IMR-90 (cell line): ENCODE measurements at regions not wholly inside any gene's neighbourhood (a gene's known extent, or its start where the extent isn't known, plus 50 kb on each side); places are given as distances from the start of the nearest gene placed in this dataset.

Experiments
- ATAC-seq: fragments of 200-7000 bp; cut with Tn5 transposase; 2 replicates; pipeline ENCODE4 v1.9.1; 2020; ENCODE audit warnings: low read depth, mild to moderate bottlenecking, moderate library complexity
- BruUV-seq: library from RNA; stranded (reverse); fragments of 400-500 nt; replicated peaks from 2 replicates; lab custom pipeline; 2021; lab: Mats Ljungman, UMichigan
- CTCF ChIA-PET: fragments of 300-600 bp; formaldehyde crosslinking; extraction: SDS; loops from one replicate; lab custom pipeline; 2021; ENCODE audit warnings: antibody characterized with exemption; lab: Yijun Ruan, JAX
- POLR2A ChIA-PET: fragments of 300-600 bp; sonication (Branson Sonifier 250); formaldehyde crosslinking; loops from one replicate; lab custom pipeline; 2022; ENCODE audit warnings: antibody characterized with exemption; ENCODE audit not compliant: unreplicated experiment; lab: Charles Lee
- DNase-seq: peaks from one replicate; pipeline ENCODE4 v3.0.0; 2013
- H2AFZ ChIP-seq: replicated peaks from 2 replicates; pipeline ENCODE3; 2013; ENCODE audit warnings: low read length, mild to moderate bottlenecking; ENCODE audit not compliant: poor library complexity
- H2AK5ac ChIP-seq: 2 replicates; pipeline ENCODE4 v1.6.1; 2013; ENCODE audit warnings: low read depth, low read length, inconsistent platforms
- H2AK9ac ChIP-seq: replicated peaks from 2 replicates; pipeline ENCODE3; 2013; ENCODE audit warnings: mild to moderate bottlenecking, low read depth, low read length, moderate library complexity; ENCODE audit not compliant: poor library complexity
- H2BK120ac ChIP-seq: 2 replicates; pipeline ENCODE4 v1.6.1; 2013; ENCODE audit warnings: low read depth, low read length, inconsistent platforms
- H2BK15ac ChIP-seq: 3 replicates; pipeline ENCODE4 v1.6.1; 2013; ENCODE audit warnings: low read depth, low read length, inconsistent platforms
- H2BK20ac ChIP-seq: 2 replicates; pipeline ENCODE4 v1.6.1; 2013; ENCODE audit warnings: low read depth, mild to moderate bottlenecking, inconsistent platforms, low read length, moderate library complexity
- H2BK5ac ChIP-seq: 2 replicates; pipeline ENCODE4 v1.6.1; 2013; ENCODE audit warnings: mild to moderate bottlenecking, low read depth, low read length, inconsistent platforms; ENCODE audit not compliant: poor library complexity, severe bottlenecking
- H3K14ac ChIP-seq: replicated peaks from 2 replicates; pipeline ENCODE4 v1.6.1; 2013; ENCODE audit warnings: low read depth, low read length, inconsistent platforms
- H3K18ac ChIP-seq: 2 replicates; pipeline ENCODE4 v1.6.1; 2013; ENCODE audit warnings: low read depth, low read length, control low read depth
- H3K23ac ChIP-seq: 2 replicates; pipeline ENCODE4 v1.6.1; 2013; ENCODE audit warnings: low read depth, low read length, inconsistent platforms
- H3K27ac ChIP-seq: 2 replicates; pipeline ENCODE4 v1.5.1; 2013; ENCODE audit warnings: mild to moderate bottlenecking, control low read depth, low read length; ENCODE audit not compliant: insufficient read depth
- H3K27me3 ChIP-seq: 2 replicates; pipeline ENCODE4 v1.6.1; 2013; ENCODE audit warnings: low read length; ENCODE audit not compliant: control insufficient read depth, insufficient read depth
- H3K36me3 ChIP-seq: 2 replicates; pipeline ENCODE4 v1.6.1; 2013; ENCODE audit warnings: low read length, mixed read lengths; ENCODE audit not compliant: control insufficient read depth, insufficient read depth
- H3K4ac ChIP-seq: 2 replicates; pipeline ENCODE4 v1.6.1; 2013; ENCODE audit warnings: low read depth, low read length, inconsistent platforms
- H3K4me1 ChIP-seq: 2 replicates; pipeline ENCODE4 v1.6.1; 2013; ENCODE audit warnings: low read length, mixed read lengths; ENCODE audit not compliant: control insufficient read depth, insufficient read depth
- H3K4me2 ChIP-seq: 2 replicates; pipeline ENCODE4 v1.6.1; 2013; ENCODE audit warnings: low read depth, mild to moderate bottlenecking, control low read depth, low read length, moderate library complexity
- H3K4me3 ChIP-seq: 2 replicates; pipeline ENCODE4 v1.5.1; 2013; ENCODE audit warnings: low read depth, mild to moderate bottlenecking, control low read depth, low read length, moderate library complexity; ENCODE audit not compliant: insufficient read depth
- H3K56ac ChIP-seq: 2 replicates; pipeline ENCODE4 v1.6.1; 2013; ENCODE audit warnings: low read length, inconsistent platforms; ENCODE audit not compliant: insufficient read depth; ENCODE audit errors: extremely low read depth
- H3K79me1 ChIP-seq, 2 experiments: 2 replicates each; pipeline ENCODE4 v1.6.1; 2013; ENCODE audit warnings: low read length in 2 of 2, inconsistent platforms in 1 of 2, low read depth in 1 of 2
- H3K9ac ChIP-seq: 2 replicates; pipeline ENCODE4 v1.6.1; 2013; ENCODE audit warnings: low read depth, low read length, control low read depth
- H3K9me1 ChIP-seq: 2 replicates; pipeline ENCODE4 v1.6.1; 2013; ENCODE audit warnings: low read length, inconsistent platforms; ENCODE audit not compliant: insufficient read depth
- H3K9me3 ChIP-seq: 2 replicates; pipeline ENCODE4 v1.6.1; 2013; ENCODE audit warnings: low read length; ENCODE audit not compliant: control insufficient read depth, insufficient read depth
- H4K20me1 ChIP-seq: 2 replicates; pipeline ENCODE4 v1.6.1; 2013; ENCODE audit warnings: low read length, inconsistent platforms; ENCODE audit not compliant: insufficient read depth
- H4K5ac ChIP-seq: 2 replicates; pipeline ENCODE4 v1.6.1; 2013; ENCODE audit warnings: mild to moderate bottlenecking, low read depth, low read length, control low read depth
- H4K8ac ChIP-seq, 2 experiments: 2 replicates each; pipeline ENCODE4 v1.6.1; 2013; ENCODE audit warnings: low read depth in 2 of 2, low read length in 2 of 2, control low read depth in 1 of 2, inconsistent platforms in 1 of 2
- H4K91ac ChIP-seq: 2 replicates; pipeline ENCODE4 v1.6.1; 2013; ENCODE audit warnings: low read depth, low read length, inconsistent platforms; ENCODE audit not compliant: insufficient read depth
- BHLHE40 ChIP-seq: fragments of 150-350 bp; IDR thresholded peaks from 2 replicates; pipeline ENCODE4 v1.6.1; 2016; ENCODE audit warnings: mild to moderate bottlenecking, low read depth, low read length
- CEBPB ChIP-seq: IDR thresholded peaks from 2 replicates; pipeline ENCODE4 v1.6.1; 2012; ENCODE audit warnings: low read depth, low read length, improper control_type of control experiment
- CHD1 ChIP-seq: IDR thresholded peaks from 2 replicates; pipeline ENCODE4 v1.6.1; 2012; ENCODE audit warnings: low read depth, low read length, improper control_type of control experiment
- CTCF ChIP-seq: conservative IDR thresholded peaks from 2 replicates; pipeline ENCODE4 v1.5.1; 2012; ENCODE audit warnings: mild to moderate bottlenecking, low read depth, low read length, improper control_type of control experiment
- FOS ChIP-seq: fragments of 150-350 bp; IDR thresholded peaks from 2 replicates; pipeline ENCODE4 v1.6.1; 2016; ENCODE audit warnings: low read depth, low read length
- MAFK ChIP-seq: IDR thresholded peaks from 2 replicates; pipeline ENCODE4 v1.6.1; 2012; ENCODE audit warnings: low read depth, low read length, improper control_type of control experiment
- MAZ ChIP-seq: IDR thresholded peaks from 2 replicates; pipeline ENCODE4 v1.6.1; 2012; ENCODE audit warnings: low read depth, mild to moderate bottlenecking, low read length, improper control_type of control experiment, moderate library complexity, borderline replicate concordance
- MXI1 ChIP-seq: IDR thresholded peaks from 2 replicates; pipeline ENCODE4 v1.6.1; 2012; ENCODE audit warnings: low read depth, mild to moderate bottlenecking, low read length, moderate library complexity, borderline replicate concordance
- NFE2L2 ChIP-seq: fragments of 150-350 bp; IDR thresholded peaks from 2 replicates; pipeline ENCODE4 v1.6.1; 2016; ENCODE audit warnings: low read depth, mild to moderate bottlenecking, low read length
- POLR2A ChIP-seq: IDR thresholded peaks from 2 replicates; pipeline ENCODE4 v1.6.1; 2012; ENCODE audit warnings: mild to moderate bottlenecking, low read depth, low read length
- RAD21 ChIP-seq: IDR thresholded peaks from 2 replicates; pipeline ENCODE4 v1.6.1; 2012; ENCODE audit warnings: low read length, improper control_type of control experiment
- RCOR1 ChIP-seq: IDR thresholded peaks from 2 replicates; pipeline ENCODE4 v1.6.1; 2012; ENCODE audit warnings: mild to moderate bottlenecking, low read length, improper control_type of control experiment; ENCODE audit not compliant: insufficient replicate concordance
- RFX5 ChIP-seq: IDR thresholded peaks from 2 replicates; pipeline ENCODE4 v1.8.0; 2012; ENCODE audit warnings: low read depth, mild to moderate bottlenecking, low read length, moderate library complexity
- USF2 ChIP-seq: fragments of 150-350 bp; IDR thresholded peaks from 2 replicates; pipeline ENCODE4 v1.6.1; 2017; ENCODE audit warnings: mild to moderate bottlenecking, antibody characterized with exemption, low read length, low read depth
- WGBS, 2 experiments: methylation state at CpG; one replicate each; pipeline versions ENCODE4 v1.1.5 to v1.1.7; 2013; ENCODE audit warnings: missing lambda C conversion rate in 2 of 2; ENCODE audit not compliant: insufficient read length in 1 of 2; ENCODE audit errors: extremely low coverage in 2 of 2; 5-methylcytosine and 5-hydroxymethylcytosine counted together
- dilution Hi-C: fragments of 300-500 bp; cut with HindIII; formaldehyde crosslinking; loops from one replicate; pipeline ENCODE4 v1.14.3; 2018; ENCODE audit warnings: low sequenced_read_pairs; ENCODE audit not compliant: unreplicated experiment
- in situ Hi-C: fragments of 300-500 bp; cut with MboI; formaldehyde crosslinking; loops from 3 replicates; pipeline ENCODE4 v1.14.3; 2019; ENCODE audit warnings: low sequenced_read_pairs, inconsistent platforms, mixed read lengths
- intact Hi-C: fragments of 100-400 bp; cut with micrococcal nuclease; formaldehyde crosslinking; loops from 2 replicates; pipeline ENCODE4 v1.10.0; 2022
- TF ChIP-seq, protein P1 (sequence below): fragments of 150-350 bp; IDR thresholded peaks from 2 replicates; pipeline ENCODE4 v1.6.1; 2016; ENCODE audit warnings: low read depth, mild to moderate bottlenecking, low read length, moderate library complexity, borderline replicate concordance

DNA sequence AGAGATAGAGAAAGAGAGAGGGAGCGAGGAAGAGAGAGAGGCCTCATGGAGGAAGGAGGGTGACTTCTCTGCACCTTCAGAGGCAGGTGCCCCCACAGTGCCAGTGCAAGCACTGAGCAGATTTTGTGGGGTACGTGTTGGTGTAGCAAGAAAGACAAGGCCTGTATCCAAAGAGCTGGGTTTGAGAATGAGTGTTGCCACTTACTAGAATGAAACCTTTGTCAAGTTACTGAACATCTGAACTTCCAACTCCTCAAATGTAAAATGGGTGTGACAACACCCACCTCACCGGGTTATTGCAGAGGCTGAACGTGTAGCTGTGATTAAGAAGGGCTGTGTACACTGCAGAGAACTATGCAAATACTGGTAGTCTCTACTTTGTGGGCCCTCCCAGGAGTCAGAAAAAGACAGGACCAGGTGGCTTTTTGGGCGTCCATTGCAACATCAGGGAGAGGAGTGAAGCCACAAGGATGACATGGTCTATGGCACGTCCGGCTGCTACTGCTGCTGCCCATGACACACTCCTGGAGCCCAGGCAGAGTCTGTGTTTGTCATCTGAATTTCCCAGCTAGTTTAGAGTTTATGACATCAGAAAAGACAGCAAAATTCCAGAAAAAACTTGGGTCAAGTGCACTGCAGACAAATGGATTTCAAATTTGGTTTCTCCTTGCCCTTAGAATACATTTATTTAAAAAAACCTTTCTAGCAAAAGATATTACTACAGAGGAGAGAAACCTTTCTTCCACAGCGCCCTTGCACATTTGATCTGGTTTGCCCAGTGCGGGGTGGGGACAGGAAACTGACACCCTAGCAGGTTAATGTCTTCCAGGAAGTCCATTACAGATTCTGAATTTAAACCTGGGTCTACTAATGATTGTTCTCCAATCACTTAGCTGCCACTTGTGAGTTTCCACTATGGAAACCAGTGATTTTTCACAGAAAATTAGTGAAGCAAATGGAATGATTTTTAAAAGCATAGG lies 54.0 kb upstream of the ATP12A start:
- no peak overlapping the region for H2AK9ac ChIP-seq
- no peaks in the 10 kb centered on the region for H3K9me1 ChIP-seq
- BruUV-seq, result no TSS peak
- no peak overlapping the region for H4K5ac ChIP-seq
- no peak overlapping the region for H2BK120ac ChIP-seq
- peaks cover 2% of the 10 kb centered on the region; the same call in 1 of the 2 replicates for H3K4me1 ChIP-seq
- H2AK5ac ChIP-seq, result no peak overlapping the region
- H2BK5ac ChIP-seq, result no peak overlapping the region
- H2AFZ ChIP-seq, result no peak overlapping the region
- H3K4ac ChIP-seq, result no peak overlapping the region
- H3K4me3 ChIP-seq, result no peak overlapping the region
- intact Hi-C loops (no loop called here), dilution Hi-C loops (no loop called here), in situ Hi-C loops (no loop called here)
- DNase-seq, result no peak
- 58% methylated on average over 2 of the region's 9 CpGs; no CpG with 5 or more reads in 1 of the 2 experiments for WGBS, 2 experiments
- ATAC-seq, result no peak
- no peaks in the 10 kb centered on the region for H4K20me1 ChIP-seq
- H3K23ac ChIP-seq, result no peak overlapping the region
- H2BK15ac ChIP-seq, result no peak overlapping the region
- H3K14ac ChIP-seq, result no peak overlapping the region
- ChIA-PET POLR2A (no interaction called here), CTCF (no interaction called here)
- H3K4me2 ChIP-seq, result no peak overlapping the region
- no peak overlapping the region for H3K9ac ChIP-seq
- H3K56ac ChIP-seq, result no peak overlapping the region
- H3K18ac ChIP-seq, result no peak overlapping the region
- no peaks in the 10 kb centered on the region for H3K27me3 ChIP-seq
- 0 out of 2 replicates have a peak overlapping the region, but pooled peaks have one; percentile 10 for H3K27ac ChIP-seq
- no peak overlapping the region for H4K91ac ChIP-seq
- no peak overlapping the region for H4K8ac ChIP-seq
- H3K9me3 ChIP-seq, result no peaks in the 10 kb centered on the region
- no peaks in the 10 kb centered on the region for H3K36me3 ChIP-seq
- no peak overlapping the region for H2BK20ac ChIP-seq
- no peaks in the 10 kb centered on the region for H3K79me1 ChIP-seq
- TF ChIP-seq USF2, result no peak
- no peak for TF ChIP-seq MXI1
- no peak for TF ChIP-seq BHLHE40
- TF ChIP-seq RCOR1, result no peak
- no peak for TF ChIP-seq MAZ
- TF ChIP-seq RFX5, result no peak
- no peak for TF ChIP-seq RAD21
- TF ChIP-seq, protein P1, sequence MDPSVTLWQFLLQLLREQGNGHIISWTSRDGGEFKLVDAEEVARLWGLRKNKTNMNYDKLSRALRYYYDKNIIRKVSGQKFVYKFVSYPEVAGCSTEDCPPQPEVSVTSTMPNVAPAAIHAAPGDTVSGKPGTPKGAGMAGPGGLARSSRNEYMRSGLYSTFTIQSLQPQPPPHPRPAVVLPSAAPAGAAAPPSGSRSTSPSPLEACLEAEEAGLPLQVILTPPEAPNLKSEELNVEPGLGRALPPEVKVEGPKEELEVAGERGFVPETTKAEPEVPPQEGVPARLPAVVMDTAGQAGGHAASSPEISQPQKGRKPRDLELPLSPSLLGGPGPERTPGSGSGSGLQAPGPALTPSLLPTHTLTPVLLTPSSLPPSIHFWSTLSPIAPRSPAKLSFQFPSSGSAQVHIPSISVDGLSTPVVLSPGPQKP, result no peak
- TF ChIP-seq MAFK, result no peak
- TF ChIP-seq POLR2A, result no peak
- TF ChIP-seq NFE2L2, result no peak
- no peak for TF ChIP-seq CTCF
- TF ChIP-seq CEBPB, result no peak
- TF ChIP-seq CHD1, result no peak
- no peak for TF ChIP-seq FOS
